K562 (cell line): ENCODE measurements at regions not wholly inside any gene's neighbourhood (a gene's known extent, or its start where the extent isn't known, plus 50 kb on each side); places are given as distances from the start of the nearest gene placed in this dataset.

Experiments
- ATAC-seq: fragments of 200-7000 bp; cut with Tn5 transposase; 3 replicates; pipeline ENCODE4 v1.9.1; 2020; ENCODE audit warnings: moderate library complexity
- BruUV-seq: library from RNA; stranded (reverse); fragments of 400-500 nt; replicated peaks from 2 replicates; lab custom pipeline; 2021; lab: Mats Ljungman, UMichigan
- CTCF ChIA-PET: fragments of 300-600 bp; formaldehyde crosslinking; extraction: SDS; loops from one replicate; lab custom pipeline; 2021; ENCODE audit warnings: low intra/inter-chr PET ratio; lab: Yijun Ruan, JAX
- POLR2A ChIA-PET: fragments of 300-600, 350-650 bp; sonication (Branson Sonifier 250); formaldehyde crosslinking; extraction: SDS; loops from one replicate; lab custom pipeline; 2021; ENCODE audit warnings: antibody characterized with exemption, inconsistent platforms; lab: Yijun Ruan, JAX
- DNase-seq, 4 experiments: peaks; one replicate each; pipeline versions ENCODE4 v3.0.0 to v3.0.0-alpha.2; 2011 to 2018; ENCODE audit warnings: low spot score in 3 of 4, mixed read lengths in 3 of 4; ENCODE audit errors: extremely low read depth in 1 of 4
- FAIRE-seq: peaks from 2 replicates; lab custom pipeline; 2011; peaks lifted over from hg19 to GRCh38; lab: Jason Lieb, UNC
- H2AFZ ChIP-seq: 2 replicates; pipeline ENCODE4 v1.6.0; 2011; ENCODE audit warnings: low read depth, low read length, control low read depth, inconsistent platforms
- H3K27ac ChIP-seq: fragments of 200-600 bp; 3 replicates; pipeline ENCODE4 v1.8.0; 2011; ENCODE audit warnings: low read depth, mild to moderate bottlenecking, control low read depth, inconsistent platforms, low read length, moderate library complexity, mixed read lengths; ENCODE audit errors: extremely low read depth
- H3K27me3 ChIP-seq, 2 experiments: fragments of 300-600 bp in 1 of 2; 2 replicates in 1 of 2; 3 replicates in 1 of 2; pipeline versions ENCODE4 v1.6.0 to v1.8.0; 2011; ENCODE audit warnings: inconsistent platforms in 2 of 2, low read length in 2 of 2, mild to moderate bottlenecking in 1 of 2, mixed read lengths in 1 of 2, moderate library complexity in 1 of 2; ENCODE audit not compliant: control insufficient read depth in 2 of 2, insufficient read depth in 2 of 2
- H3K36me3 ChIP-seq: fragments of 300-600 bp; 3 replicates; pipeline ENCODE4 v1.8.0; 2011; ENCODE audit warnings: mild to moderate bottlenecking, low read length, inconsistent platforms; ENCODE audit not compliant: control insufficient read depth, insufficient read depth
- H3K4me1 ChIP-seq, 2 experiments: fragments of 200-600 bp in 1 of 2; replicated peaks in 1 of 2; 2 replicates in 1 of 2; 3 replicates in 1 of 2; pipeline versions ENCODE4 v1.5.1 to v1.8.0; 2011; ENCODE audit warnings: inconsistent platforms in 2 of 2, low read length in 2 of 2, mild to moderate bottlenecking in 1 of 2, mixed read lengths in 1 of 2, moderate library complexity in 1 of 2; ENCODE audit not compliant: control insufficient read depth in 2 of 2, insufficient read depth in 2 of 2
- H3K4me2 ChIP-seq: 2 replicates; pipeline ENCODE4 v1.6.1; 2011; ENCODE audit warnings: low read length, control low read depth, inconsistent platforms, mixed read lengths; ENCODE audit not compliant: insufficient read depth
- H3K4me3 ChIP-seq: fragments of 200-600 bp; sonication (generic), shearing (Covaris generic); 2 replicates; pipeline ENCODE4 v1.5.1; 2016; ENCODE audit warnings: control low read depth, inconsistent platforms
- H3K79me2 ChIP-seq: fragments of 200-600 bp; 3 replicates; pipeline ENCODE4 v1.8.0; 2011; ENCODE audit warnings: low read length, inconsistent platforms; ENCODE audit not compliant: control insufficient read depth, insufficient read depth
- H3K9ac ChIP-seq, 2 experiments: 2 replicates each; pipeline versions ENCODE4 v1.6.0 to v1.6.1; 2011; ENCODE audit warnings: low read depth in 2 of 2, low read length in 2 of 2, control low read depth in 1 of 2, inconsistent platforms in 1 of 2, mild to moderate bottlenecking in 1 of 2, mixed read lengths in 1 of 2; ENCODE audit not compliant: insufficient read depth in 1 of 2
- H3K9me1 ChIP-seq: one replicate; pipeline ENCODE4 v1.6.0; 2011; ENCODE audit warnings: inconsistent platforms, mild to moderate bottlenecking, low read length, moderate library complexity; ENCODE audit not compliant: control insufficient read depth, insufficient read depth
- H3K9me3 ChIP-seq: replicated peaks from 2 replicates; pipeline ENCODE4 v1.5.1; 2011; ENCODE audit warnings: low read depth, low read length, inconsistent platforms; ENCODE audit not compliant: control insufficient read depth, insufficient read depth
- H4K20me1 ChIP-seq: replicated peaks from 2 replicates; pipeline ENCODE4 v1.6.1; 2011; ENCODE audit warnings: low read length, inconsistent platforms, mixed read lengths; ENCODE audit not compliant: control insufficient read depth, insufficient read depth
- DNMT1 ChIP-seq: fragments of 450-650 bp; IDR thresholded peaks from 2 replicates; pipeline ENCODE4 v1.6.1; 2016; ENCODE audit warnings: antibody characterized with exemption, mild to moderate bottlenecking
- HNRNPH1 ChIP-seq: fragments of 200-400 bp; formaldehyde crosslinking; optimal IDR thresholded peaks from 2 replicates; pipeline ENCODE3; 2017; ENCODE audit warnings: low read depth, mild to moderate bottlenecking, low read length, moderate library complexity
- KLF1 ChIP-seq: fragments of 450-650 bp; IDR thresholded peaks from 2 replicates; pipeline ENCODE4 v1.6.1; 2016; ENCODE audit warnings: missing genetic modification characterization, missing compliant biosample characterization
- KLF13 ChIP-seq: fragments of 450-650 bp; IDR thresholded peaks from 2 replicates; pipeline ENCODE4 v1.6.1; 2016; ENCODE audit warnings: missing genetic modification characterization, low read depth, mild to moderate bottlenecking, missing compliant biosample characterization, moderate library complexity, borderline replicate concordance
- MEIS2 ChIP-seq: fragments of 450-650 bp; IDR thresholded peaks from 2 replicates; pipeline ENCODE4 v1.6.1; 2014; ENCODE audit warnings: mild to moderate bottlenecking; ENCODE audit not compliant: partially characterized antibody
- PYGO2 ChIP-seq: fragments of 450-650 bp; IDR thresholded peaks from 2 replicates; pipeline ENCODE4 v1.6.1; 2016; ENCODE audit warnings: mild to moderate bottlenecking, missing genetic modification characterization, moderate library complexity, missing compliant biosample characterization
- U2AF1 ChIP-seq: fragments of 200-400 bp; formaldehyde crosslinking; optimal IDR thresholded peaks from 2 replicates; pipeline ENCODE3; 2017; ENCODE audit warnings: mild to moderate bottlenecking, low read depth, low read length, moderate library complexity
- ZFP1 ChIP-seq: fragments of 450-650 bp; formaldehyde crosslinking; IDR thresholded peaks from 2 replicates; pipeline ENCODE4 v1.4.0; 2020; ENCODE audit warnings: mild to moderate bottlenecking, mixed read lengths
- WGBS: fragments of 100-300 bp; shearing (Covaris generic); methylation state at CpG from one replicate; pipeline ENCODE4 v1.1.6; 2016; ENCODE audit warnings: low coverage, mixed read lengths; ENCODE audit not compliant: insufficient coverage; ENCODE audit errors: missing lambda C conversion rate; 5-methylcytosine and 5-hydroxymethylcytosine counted together
- in situ Hi-C: fragments of 300-500 bp; cut with MboI; formaldehyde crosslinking; loops from 4 replicates; pipeline ENCODE4 v1.15.0; 2018; ENCODE audit warnings: inconsistent platforms, mixed read lengths
- intact Hi-C: fragments of 100-400 bp; cut with micrococcal nuclease; formaldehyde crosslinking; loops from 2 replicates; pipeline ENCODE4 v1.14.2; 2022
- TF ChIP-seq, protein P1 (sequence below): fragments of 450-650 bp; IDR thresholded peaks from 2 replicates; pipeline ENCODE4 v1.6.1; 2016; ENCODE audit warnings: missing biosample characterization, missing genetic modification characterization
- TF ChIP-seq, protein P2 (sequence below): fragments of 450-650 bp; IDR thresholded peaks from 2 replicates; pipeline ENCODE4 v1.6.1; 2018; ENCODE audit warnings: mild to moderate bottlenecking, low read depth; ENCODE audit not compliant: partially characterized antibody
- TF ChIP-seq, protein P3 (sequence below): fragments of 450-650 bp; IDR thresholded peaks from 2 replicates; pipeline ENCODE4 v1.6.1; 2016
- TF ChIP-seq, protein P4 (sequence below): sonication (generic); formaldehyde crosslinking; IDR thresholded peaks from 2 replicates; pipeline ENCODE4 v1.8.1; 2023; ENCODE audit warnings: mild to moderate bottlenecking, missing genetic modification reagents, moderate library complexity
- TF ChIP-seq, protein P5 (sequence below), 2 experiments: IDR thresholded peaks in 1 of 2; conservative IDR thresholded peaks in 1 of 2; 2 replicates each; pipeline ENCODE4 v1.6.1; 2016; ENCODE audit warnings: low read depth in 2 of 2, mild to moderate bottlenecking in 1 of 2, missing compliant biosample characterization in 1 of 2, missing genetic modification characterization in 1 of 2, moderate library complexity in 1 of 2

DNA sequence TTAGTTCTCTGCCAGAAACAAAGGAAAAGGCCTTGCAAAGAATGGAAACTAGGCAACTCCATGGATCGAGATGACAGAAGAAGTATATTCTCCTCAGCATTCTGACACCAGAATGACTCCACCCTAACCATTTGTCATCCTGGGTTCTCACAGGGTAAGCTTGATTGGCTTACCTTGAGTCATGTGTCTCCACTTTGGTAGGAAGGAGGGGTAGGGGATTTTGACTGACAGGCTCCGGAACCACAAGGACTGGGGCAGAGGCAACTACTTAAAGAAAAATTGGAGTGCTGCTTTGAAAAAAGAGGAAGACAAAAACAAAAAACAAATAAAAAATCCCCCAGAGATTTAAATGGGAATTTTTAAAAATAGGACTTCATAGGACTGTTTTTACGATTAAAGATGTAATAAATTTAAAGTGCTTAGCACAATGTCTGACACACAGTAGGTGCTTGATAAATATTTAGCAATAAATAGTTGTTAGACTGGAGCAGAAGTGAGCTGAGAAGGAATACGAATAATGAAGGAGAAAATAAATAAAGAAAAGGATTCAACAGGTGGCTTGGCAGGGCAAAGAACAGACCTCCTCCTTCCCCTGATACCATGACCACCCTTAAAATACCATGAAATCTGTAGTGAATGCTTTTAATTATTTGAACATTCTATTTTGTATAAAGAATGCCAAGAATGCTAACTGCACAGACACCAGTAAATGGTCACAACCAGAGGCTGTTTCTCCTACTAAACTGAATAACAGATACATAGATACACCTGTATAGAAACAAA lies 230.2 kb downstream of the CDCA7 start:
- FAIRE-seq (peak; percentile 11), ATAC-seq (peak; percentile 76), DNase-seq (peak in 1 of 4 experiments; percentile 14)
- no peak overlapping the region for H3K27ac ChIP-seq
- no peaks in the 10 kb centered on the region for H3K79me2 ChIP-seq
- no peaks in the 10 kb centered on the region for H3K9me1 ChIP-seq
- H4K20me1 ChIP-seq: no peaks in the 10 kb centered on the region
- peaks cover 9 to 11% of the 10 kb centered on the region in 2 experiments; a peak in 3 of 5 replicates for H3K27me3 ChIP-seq
- in situ Hi-C loops: no loop called here
- no peaks in the 10 kb centered on the region for H3K4me1 ChIP-seq
- no peak overlapping the region for H2AFZ ChIP-seq
- 2% methylated on average over 4 of the region's 4 CpGs for WGBS
- ChIA-PET CTCF (interaction anchor here (0.7 kb wide), 1 partner anchor 717 kb away, joined by 3 read pairs; no protein-coding TSS in a partner anchor), POLR2A (interaction anchor here (0.7 kb wide), 1 partner anchor 25 kb away, joined by 3 read pairs; no protein-coding TSS in a partner anchor)
- H3K9me3 ChIP-seq: no peaks in the 10 kb centered on the region
- no peaks in the 10 kb centered on the region for H3K36me3 ChIP-seq
- H3K4me3 ChIP-seq: no peak overlapping the region
- intact Hi-C loops: no loop called here
- BruUV-seq: no TSS peak
- no peak overlapping the region for H3K9ac ChIP-seq
- no peak overlapping the region for H3K4me2 ChIP-seq
- TF ChIP-seq DNMT1: no peak
- TF ChIP-seq PYGO2 (tag): no peak
- TF ChIP-seq, protein P1, sequence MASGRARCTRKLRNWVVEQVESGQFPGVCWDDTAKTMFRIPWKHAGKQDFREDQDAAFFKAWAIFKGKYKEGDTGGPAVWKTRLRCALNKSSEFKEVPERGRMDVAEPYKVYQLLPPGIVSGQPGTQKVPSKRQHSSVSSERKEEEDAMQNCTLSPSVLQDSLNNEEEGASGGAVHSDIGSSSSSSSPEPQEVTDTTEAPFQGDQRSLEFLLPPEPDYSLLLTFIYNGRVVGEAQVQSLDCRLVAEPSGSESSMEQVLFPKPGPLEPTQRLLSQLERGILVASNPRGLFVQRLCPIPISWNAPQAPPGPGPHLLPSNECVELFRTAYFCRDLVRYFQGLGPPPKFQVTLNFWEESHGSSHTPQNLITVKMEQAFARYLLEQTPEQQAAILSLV (tag): no peak
- no peak for TF ChIP-seq ZFP1 (CRISPR knock-in tag)
- peak; percentile 51 for TF ChIP-seq MEIS2
- TF ChIP-seq HNRNPH1: no peak
- TF ChIP-seq, protein P2, sequence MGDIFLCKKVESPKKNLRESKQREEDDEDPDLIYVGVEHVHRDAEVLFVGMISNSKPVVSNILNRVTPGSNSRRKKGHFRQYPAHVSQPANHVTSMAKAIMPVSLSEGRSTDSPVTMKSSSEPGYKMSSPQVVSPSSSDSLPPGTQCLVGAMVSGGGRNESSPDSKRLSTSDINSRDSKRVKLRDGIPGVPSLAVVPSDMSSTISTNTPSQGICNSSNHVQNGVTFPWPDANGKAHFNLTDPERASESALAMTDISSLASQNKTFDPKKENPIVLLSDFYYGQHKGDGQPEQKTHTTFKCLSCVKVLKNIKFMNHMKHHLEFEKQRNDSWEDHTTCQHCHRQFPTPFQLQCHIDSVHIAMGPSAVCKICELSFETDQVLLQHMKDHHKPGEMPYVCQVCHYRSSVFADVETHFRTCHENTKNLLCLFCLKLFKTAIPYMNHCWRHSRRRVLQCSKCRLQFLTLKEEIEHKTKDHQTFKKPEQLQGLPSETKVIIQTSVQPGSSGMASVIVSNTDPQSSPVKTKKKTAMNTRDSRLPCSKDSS: no peak
- TF ChIP-seq, protein P3, sequence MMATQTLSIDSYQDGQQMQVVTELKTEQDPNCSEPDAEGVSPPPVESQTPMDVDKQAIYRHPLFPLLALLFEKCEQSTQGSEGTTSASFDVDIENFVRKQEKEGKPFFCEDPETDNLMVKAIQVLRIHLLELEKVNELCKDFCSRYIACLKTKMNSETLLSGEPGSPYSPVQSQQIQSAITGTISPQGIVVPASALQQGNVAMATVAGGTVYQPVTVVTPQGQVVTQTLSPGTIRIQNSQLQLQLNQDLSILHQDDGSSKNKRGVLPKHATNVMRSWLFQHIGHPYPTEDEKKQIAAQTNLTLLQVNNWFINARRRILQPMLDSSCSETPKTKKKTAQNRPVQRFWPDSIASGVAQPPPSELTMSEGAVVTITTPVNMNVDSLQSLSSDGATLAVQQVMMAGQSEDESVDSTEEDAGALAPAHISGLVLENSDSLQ: peak; percentile 95
- TF ChIP-seq KLF1 (tag): no peak
- TF ChIP-seq U2AF1: no peak
- TF ChIP-seq, protein P4, sequence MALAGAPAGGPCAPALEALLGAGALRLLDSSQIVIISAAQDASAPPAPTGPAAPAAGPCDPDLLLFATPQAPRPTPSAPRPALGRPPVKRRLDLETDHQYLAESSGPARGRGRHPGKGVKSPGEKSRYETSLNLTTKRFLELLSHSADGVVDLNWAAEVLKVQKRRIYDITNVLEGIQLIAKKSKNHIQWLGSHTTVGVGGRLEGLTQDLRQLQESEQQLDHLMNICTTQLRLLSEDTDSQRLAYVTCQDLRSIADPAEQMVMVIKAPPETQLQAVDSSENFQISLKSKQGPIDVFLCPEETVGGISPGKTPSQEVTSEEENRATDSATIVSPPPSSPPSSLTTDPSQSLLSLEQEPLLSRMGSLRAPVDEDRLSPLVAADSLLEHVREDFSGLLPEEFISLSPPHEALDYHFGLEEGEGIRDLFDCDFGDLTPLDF (CRISPR knock-in tag): no peak
- TF ChIP-seq KLF13: no peak
- TF ChIP-seq, protein P5, sequence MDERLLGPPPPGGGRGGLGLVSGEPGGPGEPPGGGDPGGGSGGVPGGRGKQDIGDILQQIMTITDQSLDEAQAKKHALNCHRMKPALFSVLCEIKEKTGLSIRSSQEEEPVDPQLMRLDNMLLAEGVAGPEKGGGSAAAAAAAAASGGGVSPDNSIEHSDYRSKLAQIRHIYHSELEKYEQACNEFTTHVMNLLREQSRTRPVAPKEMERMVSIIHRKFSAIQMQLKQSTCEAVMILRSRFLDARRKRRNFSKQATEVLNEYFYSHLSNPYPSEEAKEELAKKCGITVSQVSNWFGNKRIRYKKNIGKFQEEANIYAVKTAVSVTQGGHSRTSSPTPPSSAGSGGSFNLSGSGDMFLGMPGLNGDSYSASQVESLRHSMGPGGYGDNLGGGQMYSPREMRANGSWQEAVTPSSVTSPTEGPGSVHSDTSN (CRISPR knock-in tag; IDR thresholded peaks at IDR 0.05; ENCODE audit: low read depth): no peak
- TF ChIP-seq, protein P5 (tag; conservative IDR thresholded peaks at IDR 0.05; ENCODE audit: low read depth): peak; percentile 84
